ENCODE measurements at regions not wholly inside any gene's neighbourhood (a gene's known extent, or its start where the extent isn't known, plus 50 kb on each side); places are given as distances from the start of the nearest gene placed in this dataset.

GRCh38 chr13:60944016-60944415 is 471.6 kb downstream of the PCDH20 start:
- TF ChIP-seq CTCF (IDR thresholded peaks at IDR 0.05; ENCODE audit: extremely low read depth, missing control alignments): no peak
- DNase-seq (ENCODE audit: low spot score): no peak

- DNase-seq (ENCODE audit: low spot score): no peak
- TF ChIP-seq CTCF (IDR thresholded peaks at IDR 0.05; ENCODE audit: extremely low read depth, missing control alignments): no peak
These were observed 479.4 kb downstream of the PCDH20 start for GRCh38 chr13:60936281-60936680.

- no peak for TF ChIP-seq CTCF (IDR thresholded peaks at IDR 0.05; ENCODE audit: extremely low read depth, missing control alignments)
- no peak for DNase-seq (ENCODE audit: low spot score)
These were observed 482.0 kb downstream of the PCDH20 start for GRCh38 chr13:60933638-60934037.

GRCh38 chr13:60931858-60932546 is 483.6 kb downstream of the PCDH20 start:
- no peak for TF ChIP-seq CTCF (IDR thresholded peaks at IDR 0.05; ENCODE audit: extremely low read depth, missing control alignments)
- no peak for DNase-seq (ENCODE audit: low spot score)

GRCh38 chr13:60925686-60926085 is 490.0 kb downstream of the PCDH20 start:
- no peak for TF ChIP-seq CTCF (IDR thresholded peaks at IDR 0.05; ENCODE audit: extremely low read depth, missing control alignments)
- DNase-seq (ENCODE audit: low spot score): no peak

GRCh38 chr13:60924856-60925255 is 490.8 kb downstream of the PCDH20 start:
- TF ChIP-seq CTCF (IDR thresholded peaks at IDR 0.05; ENCODE audit: extremely low read depth, missing control alignments): no peak
- DNase-seq (ENCODE audit: low spot score): no peak

GRCh38 chr13:60922576-60923231 is 492.9 kb downstream of the PCDH20 start:
- no peak for TF ChIP-seq CTCF (IDR thresholded peaks at IDR 0.05; ENCODE audit: extremely low read depth, missing control alignments)
- no peak for DNase-seq (ENCODE audit: low spot score)
